SK-N-SH treated with all-trans-retinoic acid at 6 μM for 48 hours (cell line): ENCODE measurements at regions not wholly inside any gene's neighbourhood (a gene's known extent, or its start where the extent isn't known, plus 50 kb on each side); places are given as distances from the start of the nearest gene placed in this dataset.

ENCODE experiments used
- BACH2 ChIP-seq: fragments of 250-450 bp; sonication (Bioruptor Pico); IDR thresholded peaks from 2 replicates; pipeline ENCODE4 v1.9.0; 2021; ENCODE audit warnings: mild to moderate bottlenecking, borderline replicate concordance
- RARB ChIP-seq: fragments of 250-450 bp; sonication (Bioruptor Pico); IDR thresholded peaks from 2 replicates; pipeline ENCODE4 v1.8.0; 2021; ENCODE audit warnings: mild to moderate bottlenecking, moderate library complexity
- TCF4 ChIP-seq: fragments of 250-450 bp; sonication (Bioruptor Pico); IDR thresholded peaks from 2 replicates; pipeline ENCODE4 v1.8.0; 2021; ENCODE audit warnings: mild to moderate bottlenecking, moderate library complexity, borderline replicate concordance
- TOX ChIP-seq: fragments of 250-450 bp; sonication (Bioruptor Pico); IDR thresholded peaks from 2 replicates; pipeline ENCODE4 v1.8.0; 2021; ENCODE audit warnings: mild to moderate bottlenecking, moderate library complexity, borderline replicate concordance
- ZNF8 ChIP-seq: fragments of 450-650 bp; formaldehyde crosslinking; IDR thresholded peaks from 2 replicates; pipeline ENCODE4 v1.5.0; 2020; ENCODE audit warnings: mild to moderate bottlenecking, moderate library complexity
- TF ChIP-seq, protein P1 (sequence below): fragments of 250-450 bp; sonication (Bioruptor Pico); IDR thresholded peaks from 2 replicates; pipeline ENCODE4 v1.8.0; 2020; ENCODE audit warnings: mild to moderate bottlenecking, moderate library complexity, borderline replicate concordance

DNA sequence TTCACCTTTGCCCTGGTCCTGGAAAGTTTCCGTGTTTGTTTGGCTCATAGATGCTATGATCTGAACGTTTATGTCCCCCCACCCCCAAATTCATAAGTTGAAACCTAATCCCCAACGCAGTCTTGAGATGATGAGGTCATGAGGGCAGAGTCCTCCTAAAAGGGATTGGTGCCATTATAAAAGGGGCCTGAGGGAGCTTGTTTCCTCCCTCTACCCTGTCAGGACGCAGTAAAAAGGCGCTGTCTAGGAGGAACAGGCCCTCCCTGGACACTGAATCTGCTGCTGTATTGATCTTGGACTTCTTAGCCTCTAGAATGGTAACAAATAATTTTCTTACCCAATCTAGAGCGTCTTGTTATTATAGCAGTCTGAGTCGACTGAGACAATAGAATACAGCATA lies 2190.6 kb upstream of the TENM3 start:
- TF ChIP-seq BACH2 (CRISPR knock-in tag), result no peak
- TF ChIP-seq, protein P1, sequence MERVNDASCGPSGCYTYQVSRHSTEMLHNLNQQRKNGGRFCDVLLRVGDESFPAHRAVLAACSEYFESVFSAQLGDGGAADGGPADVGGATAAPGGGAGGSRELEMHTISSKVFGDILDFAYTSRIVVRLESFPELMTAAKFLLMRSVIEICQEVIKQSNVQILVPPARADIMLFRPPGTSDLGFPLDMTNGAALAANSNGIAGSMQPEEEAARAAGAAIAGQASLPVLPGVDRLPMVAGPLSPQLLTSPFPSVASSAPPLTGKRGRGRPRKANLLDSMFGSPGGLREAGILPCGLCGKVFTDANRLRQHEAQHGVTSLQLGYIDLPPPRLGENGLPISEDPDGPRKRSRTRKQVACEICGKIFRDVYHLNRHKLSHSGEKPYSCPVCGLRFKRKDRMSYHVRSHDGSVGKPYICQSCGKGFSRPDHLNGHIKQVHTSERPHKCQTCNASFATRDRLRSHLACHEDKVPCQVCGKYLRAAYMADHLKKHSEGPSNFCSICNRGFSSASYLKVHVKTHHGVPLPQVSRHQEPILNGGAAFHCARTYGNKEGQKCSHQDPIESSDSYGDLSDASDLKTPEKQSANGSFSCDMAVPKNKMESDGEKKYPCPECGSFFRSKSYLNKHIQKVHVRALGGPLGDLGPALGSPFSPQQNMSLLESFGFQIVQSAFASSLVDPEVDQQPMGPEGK (CRISPR knock-in tag), result no peak
- TF ChIP-seq TOX (CRISPR knock-in tag), result no peak
- no peak for TF ChIP-seq TCF4 (CRISPR knock-in tag)
- no peak for TF ChIP-seq RARB (CRISPR knock-in tag)
- TF ChIP-seq ZNF8, result no peak
